SK-N-SH (cell line): ENCODE measurements at regions not wholly inside any gene's neighbourhood (a gene's known extent, or its start where the extent isn't known, plus 50 kb on each side); places are given as distances from the start of the nearest gene placed in this dataset.

Source experiments
- CHD2 ChIP-seq: fragments of 150-350 bp; IDR thresholded peaks from 2 replicates; pipeline ENCODE4 v1.6.1; 2018; ENCODE audit warnings: low read length; ENCODE audit not compliant: partially characterized antibody
- EP300 ChIP-seq, 2 experiments: IDR thresholded peaks; 2 replicates each; pipeline versions ENCODE4 v1.4.0 to v1.6.1; 2012; ENCODE audit warnings: borderline replicate concordance in 1 of 2, low read depth in 1 of 2, low read length in 1 of 2
- EZH2phosphoT487 ChIP-seq: fragments of 200-600 bp; sonication (generic); IDR thresholded peaks from 2 replicates; pipeline ENCODE4 v1.6.1; 2017; ENCODE audit warnings: low read depth, mixed run types, mild to moderate bottlenecking, antibody characterized with exemption, moderate library complexity, borderline replicate concordance
- NRF1 ChIP-seq: IDR thresholded peaks from 2 replicates; pipeline ENCODE4 v1.6.1; 2012; ENCODE audit warnings: low read depth, mild to moderate bottlenecking, low read length
- RAD21 ChIP-seq: IDR thresholded peaks from 2 replicates; pipeline ENCODE4 v1.6.1; 2012; ENCODE audit warnings: mild to moderate bottlenecking, low read length
- YY1 ChIP-seq: IDR thresholded peaks from 2 replicates; pipeline ENCODE4 v1.4.0; 2012; ENCODE audit warnings: low read depth, mild to moderate bottlenecking
- TF ChIP-seq, protein P1 (sequence below): fragments of 200-600 bp; sonication (generic); IDR thresholded peaks from 2 replicates; pipeline ENCODE4 v1.6.1; 2017; ENCODE audit warnings: antibody characterized with exemption, mild to moderate bottlenecking, moderate library complexity
- TF ChIP-seq, protein P2 (sequence below): IDR thresholded peaks from 2 replicates; pipeline ENCODE4 v1.4.0; 2012; ENCODE audit warnings: low read depth

DNA sequence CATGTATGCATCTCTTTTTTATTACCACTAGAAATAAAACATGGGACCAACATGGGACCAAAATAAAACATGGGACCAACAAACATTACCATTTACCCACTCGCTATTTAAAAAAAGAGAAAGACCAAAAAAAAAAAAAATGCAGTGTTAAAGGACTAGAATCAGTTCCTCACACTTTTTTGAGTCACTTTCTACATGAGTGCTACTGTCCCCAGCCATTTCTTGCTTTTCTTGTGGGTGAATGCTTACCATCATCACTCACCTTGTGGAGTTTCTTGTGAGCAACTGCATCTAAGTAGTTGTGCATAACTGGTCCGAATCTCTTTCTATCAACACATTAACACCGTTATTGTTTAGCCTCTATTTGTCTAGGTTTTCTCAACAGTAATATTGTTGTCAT is 493.6 kb upstream of the RIOK2 start:
- TF ChIP-seq, protein P1, sequence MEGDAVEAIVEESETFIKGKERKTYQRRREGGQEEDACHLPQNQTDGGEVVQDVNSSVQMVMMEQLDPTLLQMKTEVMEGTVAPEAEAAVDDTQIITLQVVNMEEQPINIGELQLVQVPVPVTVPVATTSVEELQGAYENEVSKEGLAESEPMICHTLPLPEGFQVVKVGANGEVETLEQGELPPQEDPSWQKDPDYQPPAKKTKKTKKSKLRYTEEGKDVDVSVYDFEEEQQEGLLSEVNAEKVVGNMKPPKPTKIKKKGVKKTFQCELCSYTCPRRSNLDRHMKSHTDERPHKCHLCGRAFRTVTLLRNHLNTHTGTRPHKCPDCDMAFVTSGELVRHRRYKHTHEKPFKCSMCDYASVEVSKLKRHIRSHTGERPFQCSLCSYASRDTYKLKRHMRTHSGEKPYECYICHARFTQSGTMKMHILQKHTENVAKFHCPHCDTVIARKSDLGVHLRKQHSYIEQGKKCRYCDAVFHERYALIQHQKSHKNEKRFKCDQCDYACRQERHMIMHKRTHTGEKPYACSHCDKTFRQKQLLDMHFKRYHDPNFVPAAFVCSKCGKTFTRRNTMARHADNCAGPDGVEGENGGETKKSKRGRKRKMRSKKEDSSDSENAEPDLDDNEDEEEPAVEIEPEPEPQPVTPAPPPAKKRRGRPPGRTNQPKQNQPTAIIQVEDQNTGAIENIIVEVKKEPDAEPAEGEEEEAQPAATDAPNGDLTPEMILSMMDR, result no peak
- TF ChIP-seq RAD21 (no peak), EZH2phosphoT487 (no peak), YY1 (no peak), EP300 (IDR thresholded peaks at IDR 0.05; ENCODE audit: borderline replicate concordance in 1 of 2, low read depth in 1 of 2, low read length in 1 of 2) (no peak), NRF1 (no peak), CHD2 (no peak)
- TF ChIP-seq, protein P2, sequence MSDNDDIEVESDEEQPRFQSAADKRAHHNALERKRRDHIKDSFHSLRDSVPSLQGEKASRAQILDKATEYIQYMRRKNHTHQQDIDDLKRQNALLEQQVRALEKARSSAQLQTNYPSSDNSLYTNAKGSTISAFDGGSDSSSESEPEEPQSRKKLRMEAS, result no peak
